K562 (cell line): ENCODE measurements at regions not wholly inside any gene's neighbourhood (a gene's known extent, or its start where the extent isn't known, plus 50 kb on each side); places are given as distances from the start of the nearest gene placed in this dataset.

ENCODE experiments used
- ATAC-seq: fragments of 200-7000 bp; cut with Tn5 transposase; 3 replicates; pipeline ENCODE4 v1.9.1; 2020; ENCODE audit warnings: moderate library complexity
- BruUV-seq: library from RNA; stranded (reverse); fragments of 400-500 nt; replicated peaks from 2 replicates; lab custom pipeline; 2021; lab: Mats Ljungman, UMichigan
- CTCF ChIA-PET: fragments of 300-600 bp; formaldehyde crosslinking; extraction: SDS; loops from one replicate; lab custom pipeline; 2021; ENCODE audit warnings: low intra/inter-chr PET ratio; lab: Yijun Ruan, JAX
- POLR2A ChIA-PET: fragments of 300-600, 350-650 bp; sonication (Branson Sonifier 250); formaldehyde crosslinking; extraction: SDS; loops from one replicate; lab custom pipeline; 2021; ENCODE audit warnings: antibody characterized with exemption, inconsistent platforms; lab: Yijun Ruan, JAX
- DNase-seq, 4 experiments: peaks; one replicate each; pipeline versions ENCODE4 v3.0.0 to v3.0.0-alpha.2; 2011 to 2018; ENCODE audit warnings: low spot score in 3 of 4, mixed read lengths in 3 of 4; ENCODE audit errors: extremely low read depth in 1 of 4
- FAIRE-seq: peaks from 2 replicates; lab custom pipeline; 2011; peaks lifted over from hg19 to GRCh38; lab: Jason Lieb, UNC
- H2AFZ ChIP-seq: 2 replicates; pipeline ENCODE4 v1.6.0; 2011; ENCODE audit warnings: low read depth, low read length, control low read depth, inconsistent platforms
- H3K27ac ChIP-seq: fragments of 200-600 bp; 3 replicates; pipeline ENCODE4 v1.8.0; 2011; ENCODE audit warnings: low read depth, mild to moderate bottlenecking, control low read depth, inconsistent platforms, low read length, moderate library complexity, mixed read lengths; ENCODE audit errors: extremely low read depth
- H3K27me3 ChIP-seq, 2 experiments: fragments of 300-600 bp in 1 of 2; 2 replicates in 1 of 2; 3 replicates in 1 of 2; pipeline versions ENCODE4 v1.6.0 to v1.8.0; 2011; ENCODE audit warnings: inconsistent platforms in 2 of 2, low read length in 2 of 2, mild to moderate bottlenecking in 1 of 2, mixed read lengths in 1 of 2, moderate library complexity in 1 of 2; ENCODE audit not compliant: control insufficient read depth in 2 of 2, insufficient read depth in 2 of 2
- H3K36me3 ChIP-seq: fragments of 300-600 bp; 3 replicates; pipeline ENCODE4 v1.8.0; 2011; ENCODE audit warnings: mild to moderate bottlenecking, low read length, inconsistent platforms; ENCODE audit not compliant: control insufficient read depth, insufficient read depth
- H3K4me1 ChIP-seq, 2 experiments: fragments of 200-600 bp in 1 of 2; replicated peaks in 1 of 2; 2 replicates in 1 of 2; 3 replicates in 1 of 2; pipeline versions ENCODE4 v1.5.1 to v1.8.0; 2011; ENCODE audit warnings: inconsistent platforms in 2 of 2, low read length in 2 of 2, mild to moderate bottlenecking in 1 of 2, mixed read lengths in 1 of 2, moderate library complexity in 1 of 2; ENCODE audit not compliant: control insufficient read depth in 2 of 2, insufficient read depth in 2 of 2
- H3K4me2 ChIP-seq: 2 replicates; pipeline ENCODE4 v1.6.1; 2011; ENCODE audit warnings: low read length, control low read depth, inconsistent platforms, mixed read lengths; ENCODE audit not compliant: insufficient read depth
- H3K4me3 ChIP-seq: fragments of 200-600 bp; sonication (generic), shearing (Covaris generic); 2 replicates; pipeline ENCODE4 v1.5.1; 2016; ENCODE audit warnings: control low read depth, inconsistent platforms
- H3K79me2 ChIP-seq: fragments of 200-600 bp; 3 replicates; pipeline ENCODE4 v1.8.0; 2011; ENCODE audit warnings: low read length, inconsistent platforms; ENCODE audit not compliant: control insufficient read depth, insufficient read depth
- H3K9ac ChIP-seq, 2 experiments: 2 replicates each; pipeline versions ENCODE4 v1.6.0 to v1.6.1; 2011; ENCODE audit warnings: low read depth in 2 of 2, low read length in 2 of 2, control low read depth in 1 of 2, inconsistent platforms in 1 of 2, mild to moderate bottlenecking in 1 of 2, mixed read lengths in 1 of 2; ENCODE audit not compliant: insufficient read depth in 1 of 2
- H3K9me1 ChIP-seq: one replicate; pipeline ENCODE4 v1.6.0; 2011; ENCODE audit warnings: inconsistent platforms, mild to moderate bottlenecking, low read length, moderate library complexity; ENCODE audit not compliant: control insufficient read depth, insufficient read depth
- H3K9me3 ChIP-seq: replicated peaks from 2 replicates; pipeline ENCODE4 v1.5.1; 2011; ENCODE audit warnings: low read depth, low read length, inconsistent platforms; ENCODE audit not compliant: control insufficient read depth, insufficient read depth
- H4K20me1 ChIP-seq: replicated peaks from 2 replicates; pipeline ENCODE4 v1.6.1; 2011; ENCODE audit warnings: low read length, inconsistent platforms, mixed read lengths; ENCODE audit not compliant: control insufficient read depth, insufficient read depth
- NCOA6 ChIP-seq: fragments of 450-650 bp; IDR thresholded peaks from 2 replicates; pipeline ENCODE4 v1.6.1; 2017; ENCODE audit warnings: mild to moderate bottlenecking
- PHB2 ChIP-seq: fragments of 450-650 bp; IDR thresholded peaks from 2 replicates; pipeline ENCODE4 v1.6.1; 2017; ENCODE audit warnings: low read depth
- SRSF1 ChIP-seq: fragments of 200-400 bp; formaldehyde crosslinking; IDR thresholded peaks from 2 replicates; pipeline ENCODE4 v1.6.1; 2017; ENCODE audit warnings: mild to moderate bottlenecking, low read depth, low read length, moderate library complexity
- ZNF146 ChIP-seq: IDR thresholded peaks from one replicate; pipeline ENCODE4 v1.6.1; 2018; ENCODE audit warnings: missing compliant biosample characterization; ENCODE audit not compliant: unreplicated experiment
- ZNF583 ChIP-seq: fragments of 250-450 bp; sonication (Bioruptor Pico); IDR thresholded peaks from 2 replicates; pipeline ENCODE4 v1.4.0; 2020
- WGBS: fragments of 100-300 bp; shearing (Covaris generic); methylation state at CpG from one replicate; pipeline ENCODE4 v1.1.6; 2016; ENCODE audit warnings: low coverage, mixed read lengths; ENCODE audit not compliant: insufficient coverage; ENCODE audit errors: missing lambda C conversion rate; 5-methylcytosine and 5-hydroxymethylcytosine counted together
- in situ Hi-C: fragments of 300-500 bp; cut with MboI; formaldehyde crosslinking; loops from 4 replicates; pipeline ENCODE4 v1.15.0; 2018; ENCODE audit warnings: inconsistent platforms, mixed read lengths
- intact Hi-C: fragments of 100-400 bp; cut with micrococcal nuclease; formaldehyde crosslinking; loops from 2 replicates; pipeline ENCODE4 v1.14.2; 2022
- TF ChIP-seq, protein P1 (sequence below): IDR thresholded peaks from 3 replicates; pipeline ENCODE4 v1.6.1; 2011; ENCODE audit warnings: borderline replicate concordance, mild to moderate bottlenecking, moderate library complexity; ENCODE audit not compliant: insufficient read length; ENCODE audit errors: extremely low read depth
- TF ChIP-seq, protein P2 (sequence below), 2 experiments: IDR thresholded peaks; 2 replicates each; pipeline ENCODE4 v1.6.1; 2012; ENCODE audit warnings: improper control_type of control experiment in 2 of 2, low read depth in 2 of 2, low read length in 2 of 2, borderline replicate concordance in 1 of 2

DNA sequence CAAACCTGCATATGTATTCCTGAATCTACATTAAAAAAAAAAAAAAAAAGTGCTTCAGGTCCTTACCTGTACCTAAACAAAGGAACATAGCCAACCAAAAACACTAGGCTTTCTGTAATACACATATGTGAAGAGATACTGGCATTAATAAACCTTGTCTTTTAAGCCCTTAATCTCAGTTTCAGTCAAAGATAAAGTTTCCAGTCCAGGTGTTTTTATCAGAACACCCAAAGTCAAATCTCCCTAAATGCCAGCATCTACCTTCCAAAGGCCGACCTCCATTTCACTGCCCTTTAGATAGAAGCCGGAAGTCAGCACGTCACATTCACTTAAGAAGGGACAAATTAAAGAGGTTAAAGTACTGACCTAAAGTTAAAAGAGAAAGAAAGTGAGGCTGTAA is 79.8 kb upstream of the NEBL start:
- in situ Hi-C loops (no loop called here), intact Hi-C loops (no loop called here)
- Histone ChIP-seq H3K9ac (no peak overlapping the region), H3K4me3 (no peak overlapping the region), H3K27me3 (no peaks in the 10 kb centered on the region), H3K9me1 (no peaks in the 10 kb centered on the region), H3K36me3 (no peaks in the 10 kb centered on the region), H3K4me1 (peaks cover 0 to 6% of the 10 kb centered on the region in 2 experiments; a peak in 1 of 5 replicates), H3K27ac (no peak overlapping the region), H3K4me2 (no peak overlapping the region), H4K20me1 (no peaks in the 10 kb centered on the region), H2AFZ (no peak overlapping the region), H3K79me2 (no peaks in the 10 kb centered on the region), H3K9me3 (no peaks in the 10 kb centered on the region)
- WGBS, result 3% methylated on average over 3 of the region's 3 CpGs
- POLR2A ChIA-PET, result no interaction called here
- no peak for FAIRE-seq
- CTCF ChIA-PET, result no interaction called here
- ATAC-seq, result no peak
- TF ChIP-seq PHB2 (no peak), SRSF1 (no peak)
- no TSS peak for BruUV-seq
- no peak for DNase-seq

DNA sequence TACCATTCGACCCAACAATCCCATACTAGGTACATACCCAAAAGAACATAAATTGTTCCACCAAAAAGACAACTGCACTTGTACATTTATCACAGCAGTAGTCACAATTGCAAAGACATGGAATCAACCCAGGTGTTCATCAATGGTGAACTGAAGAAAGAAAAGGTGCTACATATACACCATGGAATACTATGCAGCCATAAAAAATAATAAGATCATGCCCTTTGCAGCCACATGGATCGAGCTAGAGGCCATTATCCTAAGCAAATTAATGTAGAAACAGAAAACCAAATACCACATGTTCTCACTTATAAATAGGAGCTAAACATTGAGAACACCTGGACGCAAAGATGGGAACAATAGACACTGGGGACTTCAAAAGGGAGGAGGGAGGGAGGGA is 79.3 kb upstream of the NEBL start:
- 31% methylated on average over 3 of the region's 3 CpGs for WGBS
- H3K27me3 ChIP-seq, result no peaks in the 10 kb centered on the region
- intact Hi-C loops (no loop called here), in situ Hi-C loops (no loop called here)
- TF ChIP-seq ZNF583 (no peak), NCOA6 (no peak), ZNF146 (CRISPR knock-in tag) (peak; percentile 67)
- TF ChIP-seq, protein P1, sequence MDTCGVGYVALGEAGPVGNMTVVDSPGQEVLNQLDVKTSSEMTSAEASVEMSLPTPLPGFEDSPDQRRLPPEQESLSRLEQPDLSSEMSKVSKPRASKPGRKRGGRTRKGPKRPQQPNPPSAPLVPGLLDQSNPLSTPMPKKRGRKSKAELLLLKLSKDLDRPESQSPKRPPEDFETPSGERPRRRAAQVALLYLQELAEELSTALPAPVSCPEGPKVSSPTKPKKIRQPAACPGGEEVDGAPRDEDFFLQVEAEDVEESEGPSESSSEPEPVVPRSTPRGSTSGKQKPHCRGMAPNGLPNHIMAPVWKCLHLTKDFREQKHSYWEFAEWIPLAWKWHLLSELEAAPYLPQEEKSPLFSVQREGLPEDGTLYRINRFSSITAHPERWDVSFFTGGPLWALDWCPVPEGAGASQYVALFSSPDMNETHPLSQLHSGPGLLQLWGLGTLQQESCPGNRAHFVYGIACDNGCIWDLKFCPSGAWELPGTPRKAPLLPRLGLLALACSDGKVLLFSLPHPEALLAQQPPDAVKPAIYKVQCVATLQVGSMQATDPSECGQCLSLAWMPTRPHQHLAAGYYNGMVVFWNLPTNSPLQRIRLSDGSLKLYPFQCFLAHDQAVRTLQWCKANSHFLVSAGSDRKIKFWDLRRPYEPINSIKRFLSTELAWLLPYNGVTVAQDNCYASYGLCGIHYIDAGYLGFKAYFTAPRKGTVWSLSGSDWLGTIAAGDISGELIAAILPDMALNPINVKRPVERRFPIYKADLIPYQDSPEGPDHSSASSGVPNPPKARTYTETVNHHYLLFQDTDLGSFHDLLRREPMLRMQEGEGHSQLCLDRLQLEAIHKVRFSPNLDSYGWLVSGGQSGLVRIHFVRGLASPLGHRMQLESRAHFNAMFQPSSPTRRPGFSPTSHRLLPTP, result no peak
- TF ChIP-seq, protein P2, sequence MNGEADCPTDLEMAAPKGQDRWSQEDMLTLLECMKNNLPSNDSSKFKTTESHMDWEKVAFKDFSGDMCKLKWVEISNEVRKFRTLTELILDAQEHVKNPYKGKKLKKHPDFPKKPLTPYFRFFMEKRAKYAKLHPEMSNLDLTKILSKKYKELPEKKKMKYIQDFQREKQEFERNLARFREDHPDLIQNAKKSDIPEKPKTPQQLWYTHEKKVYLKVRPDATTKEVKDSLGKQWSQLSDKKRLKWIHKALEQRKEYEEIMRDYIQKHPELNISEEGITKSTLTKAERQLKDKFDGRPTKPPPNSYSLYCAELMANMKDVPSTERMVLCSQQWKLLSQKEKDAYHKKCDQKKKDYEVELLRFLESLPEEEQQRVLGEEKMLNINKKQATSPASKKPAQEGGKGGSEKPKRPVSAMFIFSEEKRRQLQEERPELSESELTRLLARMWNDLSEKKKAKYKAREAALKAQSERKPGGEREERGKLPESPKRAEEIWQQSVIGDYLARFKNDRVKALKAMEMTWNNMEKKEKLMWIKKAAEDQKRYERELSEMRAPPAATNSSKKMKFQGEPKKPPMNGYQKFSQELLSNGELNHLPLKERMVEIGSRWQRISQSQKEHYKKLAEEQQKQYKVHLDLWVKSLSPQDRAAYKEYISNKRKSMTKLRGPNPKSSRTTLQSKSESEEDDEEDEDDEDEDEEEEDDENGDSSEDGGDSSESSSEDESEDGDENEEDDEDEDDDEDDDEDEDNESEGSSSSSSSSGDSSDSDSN (IDR thresholded peaks at IDR 0.05; ENCODE audit: borderline replicate concordance in 1 of 2, low read depth in 2 of 2, low read length in 2 of 2), result no peak
- H3K4me1 ChIP-seq, result peaks cover 0 to 6% of the 10 kb centered on the region in 2 experiments; a peak in 1 of 5 replicates
- POLR2A ChIA-PET, result no interaction called here
- no peaks in the 10 kb centered on the region for H4K20me1 ChIP-seq
- CTCF ChIA-PET, result interaction anchor here (0.7 kb wide), 1 partner anchor 1461 kb away, joined by 3 read pairs; no protein-coding TSS in a partner anchor
- no peaks in the 10 kb centered on the region for H3K79me2 ChIP-seq
- FAIRE-seq, result no peak
- H2AFZ ChIP-seq, result no peak overlapping the region
- H3K9me1 ChIP-seq, result no peaks in the 10 kb centered on the region
- no peaks in the 10 kb centered on the region for H3K9me3 ChIP-seq
- H3K4me2 ChIP-seq, result no peak overlapping the region
- no peaks in the 10 kb centered on the region for H3K36me3 ChIP-seq
- DNase-seq, result no peak
- H3K4me3 ChIP-seq, result no peak overlapping the region
- BruUV-seq, result no TSS peak
- ATAC-seq, result no peak
- no peak overlapping the region for H3K27ac ChIP-seq
- H3K9ac ChIP-seq, result no peak overlapping the region
